Left ventricle myocardium inferior (tissue), 1 donor: ENCODE measurements at regions not wholly inside any gene's neighbourhood (a gene's known extent, or its start where the extent isn't known, plus 50 kb on each side); places are given as distances from the start of the nearest gene placed in this dataset.

ENCODE experiments used
- DNase-seq: peaks from one replicate; pipeline ENCODE4 v3.0.0-alpha.2; 2020
- H3K27ac ChIP-seq: fragments of 200-600 bp; replicated peaks from 2 replicates; pipeline ENCODE4 v1.8.0; 2021
- H3K27me3 ChIP-seq: fragments of 200-600 bp; 2 replicates; pipeline ENCODE4 v1.8.0; 2021; ENCODE audit warnings: low read depth
- H3K36me3 ChIP-seq: fragments of 200-600 bp; 2 replicates; pipeline ENCODE4 v1.8.0; 2021
- H3K4me1 ChIP-seq: fragments of 200-600 bp; 2 replicates; pipeline ENCODE4 v1.8.0; 2021
- H3K4me3 ChIP-seq: fragments of 200-600 bp; 2 replicates; pipeline ENCODE4 v1.8.0; 2021; ENCODE audit warnings: mild to moderate bottlenecking, moderate library complexity
- H3K9me3 ChIP-seq: fragments of 200-600 bp; replicated peaks from 2 replicates; pipeline ENCODE4 v1.8.0; 2021
- CTCF ChIP-seq: fragments of 200-600 bp; IDR thresholded peaks from 2 replicates; pipeline ENCODE4 v1.8.0; 2021; ENCODE audit warnings: antibody characterized with exemption, mild to moderate bottlenecking, borderline replicate concordance
- intact Hi-C: fragments of 100-400 bp; cut with micrococcal nuclease; formaldehyde crosslinking; loops from one replicate; pipeline ENCODE4 v1.11.0; 2022
- donor health status: DM: no; HTN: yes; CAD: no; lungs with severe emphysema.

- intact Hi-C loops: no loop called here
- TF ChIP-seq CTCF: no peak
- H3K4me3 ChIP-seq: no peak overlapping the region
- H3K27me3 ChIP-seq: no peaks in the 10 kb centered on the region
- H3K9me3 ChIP-seq: peaks cover 11% of the 10 kb centered on the region
- H3K27ac ChIP-seq: no peak overlapping the region
- no peaks in the 10 kb centered on the region for H3K36me3 ChIP-seq
- no peaks in the 10 kb centered on the region for H3K4me1 ChIP-seq
- DNase-seq: no peak
Observed at GRCh38 chr5:159480849-159481248, 150.6 kb upstream of the IL12B start.

GRCh38 chr5:159481751-159482150 is 151.5 kb upstream of the IL12B start:
- TF ChIP-seq CTCF: no peak
- H3K4me3 ChIP-seq: no peak overlapping the region
- no peak for DNase-seq
- no peaks in the 10 kb centered on the region for H3K27me3 ChIP-seq
- intact Hi-C loops: no loop called here
- no peaks in the 10 kb centered on the region for H3K36me3 ChIP-seq
- H3K9me3 ChIP-seq: peaks cover 6% of the 10 kb centered on the region
- H3K27ac ChIP-seq: no peak overlapping the region
- no peaks in the 10 kb centered on the region for H3K4me1 ChIP-seq

GRCh38 chr5:159486836-159487235 is 156.5 kb upstream of the IL12B start:
- intact Hi-C loops: no loop called here
- DNase-seq: no peak

GRCh38 chr5:159488516-159488915 is 158.2 kb upstream of the IL12B start:
- no peak overlapping the region for H3K27ac ChIP-seq
- intact Hi-C loops: no loop called here
- H3K36me3 ChIP-seq: no peaks in the 10 kb centered on the region
- H3K9me3 ChIP-seq: peaks cover 6% of the 10 kb centered on the region
- H3K4me1 ChIP-seq: no peaks in the 10 kb centered on the region
- no peak for TF ChIP-seq CTCF
- H3K27me3 ChIP-seq: no peaks in the 10 kb centered on the region
- DNase-seq: no peak
- no peak overlapping the region for H3K4me3 ChIP-seq

More at GRCh38 chr5:159486836-159487235, 156.5 kb upstream of the IL12B start:
- Histone ChIP-seq H3K4me1 (no peaks in the 10 kb centered on the region), H3K27ac (no peak overlapping the region), H3K27me3 (no peaks in the 10 kb centered on the region), H3K36me3 (no peaks in the 10 kb centered on the region), H3K4me3 (no peak overlapping the region), H3K9me3 (peaks cover 6% of the 10 kb centered on the region)
- no peak for TF ChIP-seq CTCF

- TF ChIP-seq CTCF: no peak
- no peaks in the 10 kb centered on the region for H3K4me1 ChIP-seq
- intact Hi-C loops: no loop called here
- H3K9me3 ChIP-seq: no peaks in the 10 kb centered on the region
- no peaks in the 10 kb centered on the region for H3K36me3 ChIP-seq
- H3K4me3 ChIP-seq: no peak overlapping the region
- H3K27ac ChIP-seq: no peak overlapping the region
- no peak for DNase-seq
- H3K27me3 ChIP-seq: peaks cover 6% of the 10 kb centered on the region
Observed at GRCh38 chr5:159489779-159490178, 159.5 kb upstream of the IL12B start.

- Histone ChIP-seq H3K27me3 (peaks cover 6% of the 10 kb centered on the region), H3K4me1 (no peaks in the 10 kb centered on the region), H3K27ac (no peak overlapping the region), H3K9me3 (no peaks in the 10 kb centered on the region), H3K36me3 (no peaks in the 10 kb centered on the region), H3K4me3 (no peak overlapping the region)
- intact Hi-C loops: no loop called here
- DNase-seq: no peak
- no peak for TF ChIP-seq CTCF
Observed at GRCh38 chr5:159490507-159490906, 160.2 kb upstream of the IL12B start.
